ENCODE measurements at regions not wholly inside any gene's neighbourhood (a gene's known extent, or its start where the extent isn't known, plus 50 kb on each side); places are given as distances from the start of the nearest gene placed in this dataset.

- TF ChIP-seq POLR2A (IDR thresholded peaks at IDR 0.05): no peak
- TF ChIP-seq CTCF (IDR thresholded peaks at IDR 0.05): no peak
Observed at GRCh38 chr6:3636060-3636459, 115.5 kb downstream of the PXDC1 start.
